ENCODE measurements at regions not wholly inside any gene's neighbourhood (a gene's known extent, or its start where the extent isn't known, plus 50 kb on each side); places are given as distances from the start of the nearest gene placed in this dataset.

- Histone ChIP-seq H3K4me1 (no peaks in the 10 kb centered on the region), H3K9me3 (no peaks in the 10 kb centered on the region), H3K4me3 (no peak overlapping the region), H3K36me3 (replicated peaks) (no peaks in the 10 kb centered on the region), H3K27me3 (ENCODE audit: low read depth) (no peaks in the 10 kb centered on the region)
- no peak for DNase-seq (ENCODE audit: low spot score in 2 of 2)
- in situ Hi-C loops (cut with MboI; ENCODE audit: low sequenced_read_pairs) = no loop called here
Measured at GRCh38 chr2:103459283-103459682, 697.5 kb downstream of the TMEM182 start.

GRCh38 chr2:103462101-103462500 lies 700.3 kb downstream of the TMEM182 start:
- Histone ChIP-seq H3K4me3 (no peak overlapping the region), H3K36me3 (replicated peaks) (no peaks in the 10 kb centered on the region), H3K27me3 (ENCODE audit: low read depth) (no peaks in the 10 kb centered on the region), H3K4me1 (no peaks in the 10 kb centered on the region), H3K9me3 (no peaks in the 10 kb centered on the region)
- in situ Hi-C loops (cut with MboI; ENCODE audit: low sequenced_read_pairs) = no loop called here
- DNase-seq (ENCODE audit: low spot score in 2 of 2) = no peak

- H3K27me3 ChIP-seq (ENCODE audit: low read depth) = no peaks in the 10 kb centered on the region
- in situ Hi-C loops (cut with MboI; ENCODE audit: low sequenced_read_pairs) = no loop called here
- no peaks in the 10 kb centered on the region for H3K36me3 ChIP-seq (replicated peaks)
- no peaks in the 10 kb centered on the region for H3K9me3 ChIP-seq
- H3K4me3 ChIP-seq = no peak overlapping the region
- no peak for DNase-seq (ENCODE audit: low spot score in 2 of 2)
- H3K4me1 ChIP-seq = no peaks in the 10 kb centered on the region
Measured at GRCh38 chr2:103462712-103463111, 700.9 kb downstream of the TMEM182 start.

- Histone ChIP-seq H3K4me3 (no peak overlapping the region), H3K4me1 (no peaks in the 10 kb centered on the region), H3K9me3 (no peaks in the 10 kb centered on the region), H3K27me3 (ENCODE audit: low read depth) (no peaks in the 10 kb centered on the region), H3K36me3 (replicated peaks) (no peaks in the 10 kb centered on the region)
- no peak for DNase-seq (ENCODE audit: low spot score in 2 of 2)
- in situ Hi-C loops (cut with MboI; ENCODE audit: low sequenced_read_pairs) = no loop called here
Measured at GRCh38 chr2:103464831-103465230, 703.0 kb downstream of the TMEM182 start.

- in situ Hi-C loops (cut with MboI; ENCODE audit: low sequenced_read_pairs) = no loop called here
- Histone ChIP-seq H3K9me3 (no peaks in the 10 kb centered on the region), H3K36me3 (replicated peaks) (no peaks in the 10 kb centered on the region), H3K4me1 (no peaks in the 10 kb centered on the region), H3K4me3 (no peak overlapping the region), H3K27me3 (ENCODE audit: low read depth) (no peaks in the 10 kb centered on the region)
- DNase-seq (ENCODE audit: low spot score in 2 of 2) = no peak
Measured at GRCh38 chr2:103469800-103470199, 708.0 kb downstream of the TMEM182 start.

GRCh38 chr2:103484906-103485305 lies 723.1 kb downstream of the TMEM182 start:
- Histone ChIP-seq H3K27me3 (ENCODE audit: low read depth) (no peaks in the 10 kb centered on the region), H3K4me1 (no peaks in the 10 kb centered on the region), H3K9me3 (no peaks in the 10 kb centered on the region), H3K36me3 (replicated peaks) (no peaks in the 10 kb centered on the region), H3K4me3 (no peak overlapping the region)
- in situ Hi-C loops (cut with MboI; ENCODE audit: low sequenced_read_pairs) = no loop called here
- no peak for DNase-seq (ENCODE audit: low spot score in 2 of 2)

GRCh38 chr2:103496850-103497249 lies 735.0 kb downstream of the TMEM182 start:
- no peaks in the 10 kb centered on the region for H3K4me1 ChIP-seq
- in situ Hi-C loops (cut with MboI; ENCODE audit: low sequenced_read_pairs) = no loop called here
- no peak for DNase-seq (ENCODE audit: low spot score in 2 of 2)
- H3K4me3 ChIP-seq = no peak overlapping the region
- H3K27me3 ChIP-seq (ENCODE audit: low read depth) = no peaks in the 10 kb centered on the region
- no peaks in the 10 kb centered on the region; the same call in none of the 2 replicates for H3K9me3 ChIP-seq
- no peaks in the 10 kb centered on the region for H3K36me3 ChIP-seq (replicated peaks)

GRCh38 chr2:103506812-103507211 lies 745.0 kb downstream of the TMEM182 start:
- DNase-seq (ENCODE audit: low spot score in 2 of 2) = no peak
- Histone ChIP-seq H3K4me1 (no peaks in the 10 kb centered on the region), H3K27me3 (ENCODE audit: low read depth) (no peaks in the 10 kb centered on the region), H3K9me3 (no peaks in the 10 kb centered on the region), H3K36me3 (replicated peaks) (no peaks in the 10 kb centered on the region), H3K4me3 (no peak overlapping the region)
- in situ Hi-C loops (cut with MboI; ENCODE audit: low sequenced_read_pairs) = no loop called here

- no peak overlapping the region for H3K4me3 ChIP-seq
- in situ Hi-C loops (cut with MboI; ENCODE audit: low sequenced_read_pairs) = no loop called here
- H3K4me1 ChIP-seq = no peaks in the 10 kb centered on the region
- DNase-seq (ENCODE audit: low spot score in 2 of 2) = no peak
- no peaks in the 10 kb centered on the region for H3K36me3 ChIP-seq (replicated peaks)
- H3K9me3 ChIP-seq = no peaks in the 10 kb centered on the region; the same call in 1 of the 2 replicates
- H3K27me3 ChIP-seq (ENCODE audit: low read depth) = no peaks in the 10 kb centered on the region
Measured at GRCh38 chr2:103512442-103512841, 750.6 kb downstream of the TMEM182 start.

- no peaks in the 10 kb centered on the region for H3K4me1 ChIP-seq
- H3K36me3 ChIP-seq (replicated peaks) = no peaks in the 10 kb centered on the region
- no peaks in the 10 kb centered on the region for H3K27me3 ChIP-seq (ENCODE audit: low read depth)
- H3K9me3 ChIP-seq = no peaks in the 10 kb centered on the region
- H3K4me3 ChIP-seq = no peak overlapping the region
- DNase-seq (ENCODE audit: low spot score in 2 of 2) = no peak
- in situ Hi-C loops (cut with MboI; ENCODE audit: low sequenced_read_pairs) = no loop called here
Measured at GRCh38 chr2:103520547-103520946, 758.7 kb downstream of the TMEM182 start.

GRCh38 chr2:103525756-103526155 lies 763.9 kb downstream of the TMEM182 start:
- Histone ChIP-seq H3K36me3 (replicated peaks) (no peaks in the 10 kb centered on the region), H3K4me3 (no peak overlapping the region), H3K4me1 (no peaks in the 10 kb centered on the region), H3K9me3 (no peaks in the 10 kb centered on the region), H3K27me3 (ENCODE audit: low read depth) (no peaks in the 10 kb centered on the region)
- in situ Hi-C loops (cut with MboI; ENCODE audit: low sequenced_read_pairs) = no loop called here
- DNase-seq (ENCODE audit: low spot score in 2 of 2) = no peak

GRCh38 chr2:103526757-103527156 lies 764.9 kb downstream of the TMEM182 start:
- no peak overlapping the region for H3K4me3 ChIP-seq
- H3K36me3 ChIP-seq (replicated peaks) = no peaks in the 10 kb centered on the region
- DNase-seq (ENCODE audit: low spot score in 2 of 2) = no peak
- H3K9me3 ChIP-seq = no peaks in the 10 kb centered on the region
- H3K4me1 ChIP-seq = no peaks in the 10 kb centered on the region
- no peaks in the 10 kb centered on the region for H3K27me3 ChIP-seq (ENCODE audit: low read depth)
- in situ Hi-C loops (cut with MboI; ENCODE audit: low sequenced_read_pairs) = no loop called here

GRCh38 chr2:103527278-103527677 lies 765.4 kb downstream of the TMEM182 start:
- Histone ChIP-seq H3K36me3 (replicated peaks) (no peaks in the 10 kb centered on the region), H3K27me3 (ENCODE audit: low read depth) (no peaks in the 10 kb centered on the region), H3K4me3 (no peak overlapping the region), H3K9me3 (no peaks in the 10 kb centered on the region), H3K4me1 (no peaks in the 10 kb centered on the region)
- DNase-seq (ENCODE audit: low spot score in 2 of 2) = no peak
- in situ Hi-C loops (cut with MboI; ENCODE audit: low sequenced_read_pairs) = no loop called here

- H3K27me3 ChIP-seq (ENCODE audit: low read depth) = no peaks in the 10 kb centered on the region
- H3K9me3 ChIP-seq = no peaks in the 10 kb centered on the region
- H3K36me3 ChIP-seq (replicated peaks) = no peaks in the 10 kb centered on the region
- H3K4me1 ChIP-seq = no peaks in the 10 kb centered on the region
- H3K4me3 ChIP-seq = no peak overlapping the region
- DNase-seq (ENCODE audit: low spot score in 2 of 2) = no peak
- in situ Hi-C loops (cut with MboI; ENCODE audit: low sequenced_read_pairs) = no loop called here
Measured at GRCh38 chr2:103529798-103530502, 768.1 kb downstream of the TMEM182 start.

GRCh38 chr2:103552775-103553174 lies 790.9 kb downstream of the TMEM182 start:
- Histone ChIP-seq H3K4me1 (no peaks in the 10 kb centered on the region), H3K4me3 (no peak overlapping the region), H3K9me3 (no peaks in the 10 kb centered on the region), H3K27me3 (ENCODE audit: low read depth) (no peaks in the 10 kb centered on the region), H3K36me3 (replicated peaks) (no peaks in the 10 kb centered on the region)
- in situ Hi-C loops (cut with MboI; ENCODE audit: low sequenced_read_pairs) = no loop called here
- DNase-seq (ENCODE audit: low spot score in 2 of 2) = no peak
